Upper lobe of left lung (tissue), 4 donors: ENCODE measurements at regions not wholly inside any gene's neighbourhood (a gene's known extent, or its start where the extent isn't known, plus 50 kb on each side); places are given as distances from the start of the nearest gene placed in this dataset.

Experiments
- CTCF ChIP-seq, 6 experiments: fragments of 450-650 bp in 4 of 6; fragments of 200-600 bp in 2 of 6; sonication (generic) in 2 of 6; IDR thresholded peaks; one replicate each; pipeline ENCODE4 v1.5.1; 2016 to 2019; ENCODE audit warnings: antibody characterized with exemption in 6 of 6
- POLR2A ChIP-seq, 4 donors: fragments of 450-650 bp; IDR thresholded peaks; one replicate each; pipeline ENCODE4 v1.5.1; 2016 to 2017; ENCODE audit warnings: antibody characterized with exemption in 4 of 4, mild to moderate bottlenecking in 2 of 4
- POLR2AphosphoS5 ChIP-seq, 2 donors: sonication (generic); formaldehyde crosslinking; IDR thresholded peaks; one replicate each; pipeline ENCODE4 v1.5.1; 2017; ENCODE audit warnings: antibody characterized with exemption in 2 of 2

- TF ChIP-seq CTCF (IDR thresholded peaks at IDR 0.05) (no peak), POLR2A (IDR thresholded peaks at IDR 0.05) (no peak), POLR2AphosphoS5 (IDR thresholded peaks at IDR 0.05) (no peak)
These were observed 186.6 kb downstream of the HINT1 start for GRCh38 chr5:130978475-130978874.
